Lower leg skin (tissue), 3 donors: ENCODE measurements at regions not wholly inside any gene's neighbourhood (a gene's known extent, or its start where the extent isn't known, plus 50 kb on each side); places are given as distances from the start of the nearest gene placed in this dataset.

ENCODE experiments used
- POLR2A ChIP-seq, 2 donors: fragments of 450-650 bp; IDR thresholded peaks; one replicate each; pipeline ENCODE4 v1.6.1; 2016 to 2017; ENCODE audit warnings: antibody characterized with exemption in 2 of 2, mild to moderate bottlenecking in 1 of 2, moderate library complexity in 1 of 2
- TF ChIP-seq, protein P1 (sequence below), 3 donors: fragments of 450-650 bp; IDR thresholded peaks; one replicate each; pipeline ENCODE4 v1.5.1; 2016; ENCODE audit warnings: antibody characterized with exemption in 3 of 3, mild to moderate bottlenecking in 3 of 3, moderate library complexity in 2 of 3

GRCh38 chr10:10223131-10223530 is 794.5 kb upstream of the CELF2 start:
- TF ChIP-seq, protein P1, sequence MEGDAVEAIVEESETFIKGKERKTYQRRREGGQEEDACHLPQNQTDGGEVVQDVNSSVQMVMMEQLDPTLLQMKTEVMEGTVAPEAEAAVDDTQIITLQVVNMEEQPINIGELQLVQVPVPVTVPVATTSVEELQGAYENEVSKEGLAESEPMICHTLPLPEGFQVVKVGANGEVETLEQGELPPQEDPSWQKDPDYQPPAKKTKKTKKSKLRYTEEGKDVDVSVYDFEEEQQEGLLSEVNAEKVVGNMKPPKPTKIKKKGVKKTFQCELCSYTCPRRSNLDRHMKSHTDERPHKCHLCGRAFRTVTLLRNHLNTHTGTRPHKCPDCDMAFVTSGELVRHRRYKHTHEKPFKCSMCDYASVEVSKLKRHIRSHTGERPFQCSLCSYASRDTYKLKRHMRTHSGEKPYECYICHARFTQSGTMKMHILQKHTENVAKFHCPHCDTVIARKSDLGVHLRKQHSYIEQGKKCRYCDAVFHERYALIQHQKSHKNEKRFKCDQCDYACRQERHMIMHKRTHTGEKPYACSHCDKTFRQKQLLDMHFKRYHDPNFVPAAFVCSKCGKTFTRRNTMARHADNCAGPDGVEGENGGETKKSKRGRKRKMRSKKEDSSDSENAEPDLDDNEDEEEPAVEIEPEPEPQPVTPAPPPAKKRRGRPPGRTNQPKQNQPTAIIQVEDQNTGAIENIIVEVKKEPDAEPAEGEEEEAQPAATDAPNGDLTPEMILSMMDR (IDR thresholded peaks at IDR 0.05), result no peak
- no peak for TF ChIP-seq POLR2A (IDR thresholded peaks at IDR 0.05)
